DMS53 treated with DMSO at 0.1 percent for 48 hours (cell line): ENCODE measurements at regions not wholly inside any gene's neighbourhood (a gene's known extent, or its start where the extent isn't known, plus 50 kb on each side); places are given as distances from the start of the nearest gene placed in this dataset.

Experiments used
- DNase-seq: peaks from one replicate; lab custom pipeline; 2025; ENCODE audit not compliant: unreplicated experiment; lab: John Stamatoyannopoulos, UW

DNA sequence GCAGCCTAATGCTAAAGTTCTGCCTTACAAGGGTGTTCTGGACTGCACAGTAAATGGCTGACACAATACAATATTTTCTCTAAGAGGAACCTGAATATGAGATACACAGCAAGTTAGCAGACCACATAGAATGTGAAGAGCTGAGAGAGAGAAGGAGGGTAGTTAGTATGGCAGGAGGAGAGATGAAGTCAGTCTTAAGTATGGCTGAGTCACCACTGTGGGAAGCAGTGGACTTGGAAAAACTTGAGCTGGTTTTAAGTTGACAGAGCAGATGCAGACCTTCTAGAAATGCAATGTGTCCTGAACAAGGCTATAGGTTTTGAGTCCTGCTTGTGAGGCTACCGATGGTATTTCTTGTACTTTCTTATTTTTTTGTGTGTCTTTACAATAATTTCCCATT lies 172.5 kb downstream of the SH2D1A start:
- DNase-seq: no peak

GRCh38 chrX:124524852-124525251 lies 178.5 kb downstream of the SH2D1A start:
- DNase-seq: no peak

DNA sequence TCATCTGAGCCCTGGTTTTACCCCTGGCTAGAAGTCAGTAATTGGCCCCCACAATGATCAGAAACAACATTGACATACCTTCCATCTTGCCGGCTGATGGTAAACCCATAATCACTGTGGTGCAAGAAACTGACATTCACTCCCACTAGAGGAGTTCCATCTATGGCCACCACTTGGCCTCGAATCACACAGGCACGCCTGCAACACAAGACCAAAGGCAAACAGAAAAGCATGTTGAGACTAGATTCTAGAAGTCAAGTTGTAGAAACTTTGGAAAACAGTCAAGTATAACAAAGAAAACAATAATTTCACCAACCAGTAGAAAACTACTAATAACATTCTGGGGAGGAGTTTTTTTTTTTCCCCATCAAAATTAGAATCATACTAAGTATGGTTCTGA lies 183.4 kb downstream of the SH2D1A start:
- DNase-seq: no peak

- no peak for DNase-seq
These were observed 184.4 kb downstream of the SH2D1A start for GRCh38 chrX:124530803-124531202.

DNA sequence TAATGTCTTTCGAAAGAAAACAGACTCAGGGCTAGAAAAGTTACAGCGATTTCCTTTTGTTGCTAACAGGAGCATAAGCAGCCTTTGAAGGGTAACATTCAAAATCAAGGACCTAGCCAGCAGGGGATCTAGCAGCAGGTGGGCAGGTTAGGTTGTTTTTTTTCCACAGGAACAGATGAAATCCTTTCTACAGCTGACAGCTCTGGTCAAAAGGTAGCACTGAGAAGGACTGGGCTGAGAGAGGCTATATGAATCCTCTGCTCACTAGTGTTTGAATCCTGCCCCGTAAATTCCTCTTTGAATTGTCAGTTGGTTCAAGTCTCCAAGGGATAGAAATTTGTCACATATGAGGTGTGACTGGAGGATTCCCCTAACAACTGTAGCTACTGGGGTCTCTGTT lies 188.2 kb downstream of the SH2D1A start:
- no peak for DNase-seq

GRCh38 chrX:124540474-124540873 lies 194.1 kb downstream of the SH2D1A start:
- no peak for DNase-seq

DNA sequence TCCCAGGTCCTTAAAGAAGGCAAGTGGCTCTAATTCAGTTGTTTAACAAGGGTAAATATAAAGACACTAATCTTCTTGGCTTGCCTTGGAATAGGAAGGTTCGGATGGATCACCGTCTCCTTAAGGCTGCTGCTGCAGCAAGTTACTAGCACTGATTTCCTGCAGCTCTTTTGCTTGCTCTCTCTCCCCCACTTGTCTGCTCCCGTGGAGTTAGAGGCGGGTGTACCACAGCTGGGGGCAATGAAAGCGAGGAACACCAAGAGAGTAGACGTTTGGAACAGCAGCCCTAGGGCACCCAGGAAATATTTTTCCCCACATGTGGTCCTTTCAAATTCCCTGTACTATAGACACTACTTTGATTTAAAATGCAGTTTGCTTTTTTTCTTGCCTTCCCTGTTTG lies 202.2 kb downstream of the SH2D1A start:
- no peak for DNase-seq

DNA sequence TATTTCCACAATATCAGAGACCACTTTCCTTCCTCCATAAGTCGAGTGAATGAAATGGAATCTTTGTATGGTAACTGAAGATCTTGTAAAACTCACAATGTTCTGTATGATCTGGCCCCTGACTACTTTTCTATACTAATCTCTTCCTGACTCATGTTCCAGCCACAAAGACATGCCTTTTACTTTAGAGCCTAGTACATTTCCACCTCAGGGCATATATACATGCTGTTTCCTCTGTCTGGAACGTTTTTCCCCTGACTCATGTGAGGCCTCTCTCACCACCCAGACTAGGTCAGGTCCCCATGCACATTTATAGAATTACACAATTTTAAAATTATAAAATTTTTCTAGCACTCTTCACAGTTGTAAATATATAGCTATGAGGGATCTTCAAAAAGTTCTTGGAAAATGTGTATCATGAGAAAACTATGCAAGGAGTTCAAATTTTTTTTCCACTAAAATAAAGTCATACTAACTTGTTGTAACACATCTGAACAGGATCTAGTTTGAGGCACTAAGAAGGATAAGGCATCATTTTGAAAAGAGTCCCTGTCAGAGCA lies 208.8 kb downstream of the SH2D1A start:
- DNase-seq: no peak

GRCh38 chrX:124557976-124558375 lies 211.6 kb downstream of the SH2D1A start:
- no peak for DNase-seq

- DNase-seq: no peak
These were observed 227.1 kb downstream of the SH2D1A start for GRCh38 chrX:124573468-124573867.

DNA sequence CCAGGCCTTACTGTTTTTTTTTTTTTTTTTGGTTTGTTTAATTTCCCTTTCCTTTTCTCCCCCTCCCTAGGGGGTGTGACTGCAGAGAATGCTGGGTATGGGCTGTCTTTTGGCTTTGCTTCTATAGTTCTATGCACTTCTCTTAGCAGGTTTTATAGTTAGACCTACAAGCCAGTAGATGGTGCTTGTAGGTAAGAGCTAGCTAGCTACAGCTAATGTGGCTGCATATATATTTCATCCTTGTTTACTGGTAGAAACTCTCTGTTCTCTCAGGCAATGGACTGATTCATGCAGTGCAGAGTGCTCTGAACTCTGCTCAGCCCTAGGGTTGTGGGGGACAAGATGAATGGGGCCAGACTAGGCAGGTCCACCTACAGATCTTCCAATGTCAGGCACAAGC lies 246.4 kb downstream of the SH2D1A start:
- DNase-seq: no peak

GRCh38 chrX:124594017-124594651 lies 247.8 kb downstream of the SH2D1A start:
- peak; percentile 5 for DNase-seq

DNA sequence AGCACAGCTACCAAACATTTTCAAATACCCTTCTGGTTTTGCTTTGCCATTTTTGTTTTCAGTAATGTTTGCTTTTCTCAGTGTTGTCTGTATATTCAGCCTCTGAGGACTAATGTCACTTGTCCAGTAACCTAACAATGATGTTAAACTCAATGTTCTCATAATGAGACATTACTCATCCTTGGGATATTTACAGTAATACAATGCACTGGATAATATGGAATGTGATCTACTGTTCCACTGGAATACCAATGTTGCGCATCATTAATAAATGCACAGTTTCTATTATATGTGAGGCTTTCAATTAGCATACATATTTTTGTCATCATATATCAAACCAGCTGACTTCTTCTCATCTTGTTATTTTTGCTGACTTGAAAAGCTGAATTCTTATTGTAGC lies 259.1 kb downstream of the SH2D1A start:
- DNase-seq: no peak

DNA sequence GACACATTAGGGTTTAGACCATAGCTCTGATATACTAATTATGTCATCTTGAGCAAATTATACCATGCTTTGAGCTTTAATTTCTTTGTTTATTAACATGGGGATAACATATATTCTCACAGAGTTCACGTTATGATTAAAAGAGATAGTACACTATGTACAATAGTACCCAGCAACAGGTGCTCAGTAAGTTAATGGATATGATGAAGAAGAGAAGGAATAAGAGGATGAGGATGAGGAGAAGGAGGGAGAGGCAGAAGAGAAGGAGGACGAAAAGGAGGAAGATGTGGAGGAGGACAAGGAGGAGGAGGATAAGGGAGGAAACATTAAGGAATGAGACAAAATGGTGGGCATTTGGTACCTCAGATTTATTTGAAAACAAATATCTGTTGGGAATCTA lies 260.4 kb downstream of the SH2D1A start:
- DNase-seq: no peak

DNA sequence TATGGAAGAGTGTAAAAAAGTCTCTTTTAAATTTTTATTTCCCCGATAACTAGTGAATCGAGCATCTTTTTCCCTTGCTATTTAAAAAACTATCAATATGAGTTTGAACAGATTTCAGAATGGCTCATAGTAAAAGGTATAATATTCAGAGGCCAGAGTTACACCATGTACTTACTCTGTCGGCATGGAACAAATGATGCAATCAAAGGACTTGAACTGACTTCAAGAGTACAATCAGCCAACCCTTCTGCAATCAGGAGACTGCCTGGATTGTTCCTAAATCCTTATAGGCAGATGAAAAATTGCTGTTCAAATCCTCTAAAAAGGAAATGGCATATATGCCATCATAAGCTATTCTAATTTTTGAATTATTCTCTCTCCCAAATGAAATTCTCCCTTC lies 273.3 kb downstream of the SH2D1A start:
- DNase-seq: no peak

- no peak for DNase-seq
These were observed 288.0 kb downstream of the SH2D1A start for GRCh38 chrX:124634363-124634762.

GRCh38 chrX:124641737-124642491 lies 295.6 kb downstream of the SH2D1A start:
- DNase-seq: peak; percentile 2

DNA sequence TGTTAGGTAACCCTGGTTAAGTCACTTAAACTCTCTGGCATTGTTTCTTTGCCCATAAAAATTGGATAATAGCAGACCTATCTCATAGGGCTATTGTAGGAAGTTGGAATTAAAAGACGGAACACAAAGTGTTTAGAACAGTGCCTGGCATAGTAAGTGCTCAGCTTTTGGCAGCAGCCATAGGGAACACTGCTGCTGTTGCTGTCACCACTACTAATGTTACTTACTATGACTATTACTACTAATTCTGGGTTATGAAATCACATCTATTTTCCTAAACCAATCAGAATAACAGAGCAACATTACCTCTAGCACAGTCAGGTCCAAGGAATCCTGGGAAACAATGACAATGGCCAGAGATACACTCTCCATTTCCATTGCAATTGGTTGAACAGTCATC lies 300.0 kb downstream of the SH2D1A start:
- no peak for DNase-seq

DNA sequence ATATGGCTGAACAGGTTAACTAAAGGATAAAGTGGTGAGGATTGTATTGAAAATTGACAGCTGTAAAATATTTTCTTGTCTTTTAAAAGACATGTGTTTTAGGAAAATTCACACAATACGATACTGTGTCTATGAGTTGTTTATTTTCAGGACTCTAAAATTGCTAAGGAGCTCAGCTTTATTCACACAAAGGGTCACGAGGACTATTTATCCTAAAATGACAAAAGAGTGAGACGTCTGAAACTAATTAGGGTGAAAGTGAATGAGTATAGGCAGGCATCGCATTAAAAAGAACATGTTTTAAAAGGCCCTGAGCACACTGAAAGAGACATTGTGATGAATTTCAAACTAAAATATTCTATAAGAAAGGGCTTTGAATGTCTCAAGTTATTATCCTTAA lies 304.7 kb downstream of the SH2D1A start:
- DNase-seq: no peak

GRCh38 chrX:124665621-124666400 lies 319.4 kb downstream of the SH2D1A start:
- no peak for DNase-seq

- no peak for DNase-seq
These were observed 332.8 kb downstream of the SH2D1A start for GRCh38 chrX:124679199-124679598.

- DNase-seq: no peak
These were observed 333.9 kb downstream of the SH2D1A start for GRCh38 chrX:124680287-124680686.
